HCT116 (cell line): ENCODE measurements at regions not wholly inside any gene's neighbourhood (a gene's known extent, or its start where the extent isn't known, plus 50 kb on each side); places are given as distances from the start of the nearest gene placed in this dataset.

ENCODE experiments used
- ATAC-seq: fragments of 200-7000 bp; cut with Tn5 transposase; 2 replicates; pipeline ENCODE4 v1.9.1; 2020; ENCODE audit warnings: mild to moderate bottlenecking, moderate library complexity
- BruUV-seq: library from RNA; stranded (reverse); fragments of 400-500 nt; replicated peaks from 2 replicates; lab custom pipeline; 2021; lab: Mats Ljungman, UMichigan
- CTCF ChIA-PET: fragments of 300-600 bp; sonication (Branson Sonifier 250); formaldehyde crosslinking; loops from one replicate; lab custom pipeline; 2021; ENCODE audit warnings: antibody characterized with exemption; lab: Charles Lee
- POLR2A ChIA-PET: fragments of 300-600, 350-600 bp; sonication (Branson Sonifier 250); formaldehyde crosslinking; loops from one replicate; lab custom pipeline; 2021; ENCODE audit warnings: antibody characterized with exemption; lab: Charles Lee
- RAD21 ChIA-PET, 2 experiments: fragments of 300-600 bp; sonication (Branson Sonifier 250); formaldehyde crosslinking; loops; one replicate each; lab custom pipeline; 2023; ENCODE audit warnings: low total read pairs in 2 of 2; ENCODE audit not compliant: uncharacterized antibody in 2 of 2, unreplicated experiment in 2 of 2, low non-redundant PET in 1 of 2; lab: Charles Lee
- DNase-seq: peaks from one replicate; pipeline ENCODE4 v3.0.0-alpha.2; 2010; ENCODE audit warnings: low read depth, low spot score
- H2AFZ ChIP-seq: fragments of 200-600 bp; shearing (Covaris generic), sonication (generic); 2 replicates; pipeline ENCODE4 v1.6.1; 2017; ENCODE audit warnings: low read depth, mixed run types, mixed read lengths, antibody characterized with exemption, low read length; ENCODE audit not compliant: poor library complexity, severe bottlenecking
- H3K27ac ChIP-seq: 2 replicates; pipeline ENCODE4 v1.5.1; 2012; ENCODE audit warnings: low read depth, low read length
- H3K27me3 ChIP-seq: fragments of 200-600 bp; sonication (generic); 2 replicates; pipeline ENCODE4 v1.6.1; 2016; ENCODE audit warnings: mixed run types, low read length, mixed read lengths; ENCODE audit not compliant: insufficient read depth
- H3K36me3 ChIP-seq, 2 experiments: fragments of 200-500 bp in 1 of 2; fragments of 200-600 bp in 1 of 2; sonication (Bioruptor generic) in 1 of 2; sonication (generic) in 1 of 2; 2 replicates each; pipeline versions ENCODE4 v1.5.1 to v1.6.1; 2014 to 2016; ENCODE audit warnings: low read length in 2 of 2, inconsistent platforms in 1 of 2, mixed read lengths in 1 of 2, mixed run types in 1 of 2; ENCODE audit not compliant: insufficient read depth in 2 of 2, control insufficient read depth in 1 of 2
- H3K4me1 ChIP-seq, 2 experiments: fragments of 200-600 bp in 1 of 2; sonication (generic) in 1 of 2; 2 replicates each; pipeline versions ENCODE4 v1.5.1 to v1.6.1; 2012 to 2017; ENCODE audit warnings: low read length in 2 of 2, inconsistent platforms in 1 of 2, mild to moderate bottlenecking in 1 of 2, mixed read lengths in 1 of 2, mixed run types in 1 of 2, moderate library complexity in 1 of 2; ENCODE audit not compliant: insufficient read depth in 2 of 2, control insufficient read depth in 1 of 2
- H3K4me2 ChIP-seq: fragments of 200-600 bp; sonication (generic); 2 replicates; pipeline ENCODE4 v1.6.1; 2017; ENCODE audit warnings: mixed run types, low read length, mixed read lengths
- H3K4me3 ChIP-seq, 2 experiments: fragments of 200-600 bp in 1 of 2; sonication (generic) in 1 of 2; replicated peaks in 1 of 2; 2 replicates each; pipeline ENCODE4 v1.5.1; 2011 to 2016; ENCODE audit warnings: low read length in 2 of 2, control low read depth in 1 of 2, low read depth in 1 of 2, mild to moderate bottlenecking in 1 of 2, mixed read lengths in 1 of 2, mixed run types in 1 of 2
- H3K79me2 ChIP-seq: fragments of 200-600 bp; sonication (generic); 2 replicates; pipeline ENCODE4 v1.6.1; 2017; ENCODE audit warnings: mild to moderate bottlenecking, mixed run types, low read length, moderate library complexity, mixed read lengths; ENCODE audit not compliant: insufficient read depth
- H3K9ac ChIP-seq: fragments of 200-600 bp; sonication (generic); 2 replicates; pipeline ENCODE4 v1.6.1; 2016; ENCODE audit warnings: low read length, mixed read lengths
- H3K9me2 ChIP-seq: fragments of 200-600 bp; sonication (generic), shearing (Covaris generic); 2 replicates; pipeline ENCODE4 v1.6.1; 2017; ENCODE audit warnings: mixed run types, mild to moderate bottlenecking, moderate library complexity; ENCODE audit not compliant: insufficient read depth
- H3K9me3 ChIP-seq, 2 experiments: fragments of 200-500 bp in 1 of 2; fragments of 200-600 bp in 1 of 2; sonication (Bioruptor generic) in 1 of 2; sonication (generic) in 1 of 2; 2 replicates each; pipeline ENCODE4 v1.6.1; 2014 to 2017; ENCODE audit warnings: low read length in 2 of 2, mixed read lengths in 2 of 2, inconsistent platforms in 1 of 2, low read depth in 1 of 2, mild to moderate bottlenecking in 1 of 2, mixed run types in 1 of 2, moderate library complexity in 1 of 2; ENCODE audit not compliant: control insufficient read depth in 1 of 2, insufficient read depth in 1 of 2
- H4K20me1 ChIP-seq: fragments of 200-600 bp; sonication (generic), shearing (Covaris generic); 2 replicates; pipeline ENCODE4 v1.6.1; 2017; ENCODE audit warnings: mixed run types, mild to moderate bottlenecking, moderate library complexity; ENCODE audit not compliant: insufficient read depth
- EZH2 ChIP-seq: fragments of 200-600 bp; sonication (generic); IDR thresholded peaks from 2 replicates; pipeline ENCODE4 v1.6.1; 2017; ENCODE audit warnings: antibody characterized with exemption, mixed run types
- EZH2phosphoT487 ChIP-seq: fragments of 200-600 bp; IDR thresholded peaks from 2 replicates; pipeline ENCODE4 v1.6.1; 2018; ENCODE audit warnings: antibody characterized with exemption, borderline replicate concordance
- POLR2AphosphoS5 ChIP-seq: IDR thresholded peaks from 2 replicates; pipeline ENCODE4 v1.6.1; 2011; ENCODE audit warnings: mild to moderate bottlenecking, low read depth, low read length, moderate library complexity
- TCF7L2 ChIP-seq: IDR thresholded peaks from 2 replicates; pipeline ENCODE4 v1.7.0; 2011; ENCODE audit warnings: borderline replicate concordance, inconsistent platforms; ENCODE audit not compliant: insufficient read depth, insufficient read length; ENCODE audit errors: extremely low read depth
- ZNF274 ChIP-seq: fragments of 200-500 bp; sonication (Bioruptor generic); IDR thresholded peaks from 2 replicates; pipeline ENCODE4 v1.6.1; 2014; ENCODE audit warnings: mild to moderate bottlenecking, low read depth, low read length, inconsistent platforms
- intact Hi-C: fragments of 100-400 bp; cut with micrococcal nuclease; formaldehyde crosslinking; loops from 2 replicates; pipeline ENCODE4 v1.10.0; 2022
- TF ChIP-seq, protein P1 (sequence below): IDR thresholded peaks from 2 replicates; pipeline ENCODE4 v1.6.1; 2012; ENCODE audit warnings: low read depth
- TF ChIP-seq, protein P2 (sequence below), 3 experiments: fragments of 200-600 bp in 1 of 3; sonication (generic) in 1 of 3; IDR thresholded peaks in 2 of 3; conservative IDR thresholded peaks in 1 of 3; 2 replicates each; pipeline ENCODE4 v1.5.1; 2012 to 2017; ENCODE audit warnings: low read depth in 2 of 3, low read length in 2 of 3, antibody characterized with exemption in 1 of 3, borderline replicate concordance in 1 of 3, control low read depth in 1 of 3, mild to moderate bottlenecking in 1 of 3, mixed read lengths in 1 of 3, mixed run types in 1 of 3, moderate library complexity in 1 of 3; ENCODE audit not compliant: insufficient read depth in 1 of 3

DNA sequence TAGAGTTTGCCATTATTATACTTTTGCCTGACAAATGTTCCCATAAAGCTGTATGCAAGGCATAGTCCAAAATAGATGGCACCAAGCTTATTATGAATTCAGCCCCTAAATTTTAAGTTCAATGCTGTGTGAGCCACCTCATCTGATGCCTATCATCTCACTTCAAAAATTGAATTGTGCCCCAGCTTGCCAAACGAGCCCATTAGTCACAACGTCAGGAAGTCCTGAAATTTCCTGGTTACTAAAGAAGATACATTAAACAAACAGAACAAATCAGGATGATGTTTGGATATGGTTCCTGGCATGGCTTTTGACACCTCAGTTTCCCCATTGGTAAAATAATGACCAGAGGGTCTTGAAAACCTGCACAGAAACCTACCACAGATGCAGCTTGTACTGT is 147.5 kb upstream of the SOX21 start:
- H3K27ac ChIP-seq: no peak overlapping the region
- no peaks in the 10 kb centered on the region for H3K79me2 ChIP-seq
- no peaks in the 10 kb centered on the region for H3K36me3 ChIP-seq
- H3K4me3 ChIP-seq: no peak overlapping the region
- no peaks in the 10 kb centered on the region for H4K20me1 ChIP-seq
- ChIA-PET RAD21 (no interaction called here), CTCF (no interaction called here), POLR2A (no interaction called here)
- intact Hi-C loops: no loop called here
- DNase-seq (no peak), ATAC-seq (no peak)
- no TSS peak for BruUV-seq
- no peak overlapping the region for H3K9ac ChIP-seq
- no peak overlapping the region for H3K4me2 ChIP-seq
- TF ChIP-seq EZH2 (no peak), POLR2AphosphoS5 (no peak)
- peaks cover 67% of the 10 kb centered on the region for H3K27me3 ChIP-seq
- H2AFZ ChIP-seq: no peak overlapping the region
- H3K9me3 ChIP-seq: no peaks in the 10 kb centered on the region
- H3K4me1 ChIP-seq: no peaks in the 10 kb centered on the region
- no peaks in the 10 kb centered on the region for H3K9me2 ChIP-seq

DNA sequence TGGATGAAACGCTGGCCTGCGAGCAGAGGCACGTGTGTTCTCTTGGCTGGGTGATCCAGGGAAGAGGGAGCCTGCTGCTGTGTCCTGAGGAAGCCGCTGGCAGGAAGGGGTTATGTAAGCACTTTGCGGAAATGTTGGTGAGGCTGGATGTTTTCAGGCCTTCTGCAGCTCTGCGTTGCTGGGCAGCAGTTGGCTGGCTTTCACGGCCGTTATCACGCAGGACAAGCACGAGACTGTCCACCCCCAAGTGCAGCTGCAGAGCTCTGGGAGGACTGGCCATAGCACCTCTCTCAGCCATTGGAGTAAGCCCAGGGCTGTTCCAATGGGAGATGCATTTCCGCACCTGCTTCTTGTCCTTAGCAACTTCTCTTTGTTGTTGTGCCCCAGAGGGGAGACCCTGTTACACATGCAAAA is 146.9 kb upstream of the SOX21 start:
- Histone ChIP-seq H3K9me2 (no peaks in the 10 kb centered on the region), H4K20me1 (no peaks in the 10 kb centered on the region), H3K27me3 (peaks cover 66% of the 10 kb centered on the region), H3K4me2 (no peak overlapping the region), H3K9ac (no peak overlapping the region), H3K4me1 (no peaks in the 10 kb centered on the region), H3K79me2 (no peaks in the 10 kb centered on the region), H3K27ac (no peak overlapping the region), H3K4me3 (no peak overlapping the region), H2AFZ (no peak overlapping the region), H3K36me3 (no peaks in the 10 kb centered on the region), H3K9me3 (no peaks in the 10 kb centered on the region)
- ChIA-PET CTCF (no interaction called here), RAD21 (no interaction called here), POLR2A (no interaction called here)
- intact Hi-C loops: no loop called here
- no peak for TF ChIP-seq TCF7L2
- TF ChIP-seq ZNF274: no peak
- TF ChIP-seq, protein P1, sequence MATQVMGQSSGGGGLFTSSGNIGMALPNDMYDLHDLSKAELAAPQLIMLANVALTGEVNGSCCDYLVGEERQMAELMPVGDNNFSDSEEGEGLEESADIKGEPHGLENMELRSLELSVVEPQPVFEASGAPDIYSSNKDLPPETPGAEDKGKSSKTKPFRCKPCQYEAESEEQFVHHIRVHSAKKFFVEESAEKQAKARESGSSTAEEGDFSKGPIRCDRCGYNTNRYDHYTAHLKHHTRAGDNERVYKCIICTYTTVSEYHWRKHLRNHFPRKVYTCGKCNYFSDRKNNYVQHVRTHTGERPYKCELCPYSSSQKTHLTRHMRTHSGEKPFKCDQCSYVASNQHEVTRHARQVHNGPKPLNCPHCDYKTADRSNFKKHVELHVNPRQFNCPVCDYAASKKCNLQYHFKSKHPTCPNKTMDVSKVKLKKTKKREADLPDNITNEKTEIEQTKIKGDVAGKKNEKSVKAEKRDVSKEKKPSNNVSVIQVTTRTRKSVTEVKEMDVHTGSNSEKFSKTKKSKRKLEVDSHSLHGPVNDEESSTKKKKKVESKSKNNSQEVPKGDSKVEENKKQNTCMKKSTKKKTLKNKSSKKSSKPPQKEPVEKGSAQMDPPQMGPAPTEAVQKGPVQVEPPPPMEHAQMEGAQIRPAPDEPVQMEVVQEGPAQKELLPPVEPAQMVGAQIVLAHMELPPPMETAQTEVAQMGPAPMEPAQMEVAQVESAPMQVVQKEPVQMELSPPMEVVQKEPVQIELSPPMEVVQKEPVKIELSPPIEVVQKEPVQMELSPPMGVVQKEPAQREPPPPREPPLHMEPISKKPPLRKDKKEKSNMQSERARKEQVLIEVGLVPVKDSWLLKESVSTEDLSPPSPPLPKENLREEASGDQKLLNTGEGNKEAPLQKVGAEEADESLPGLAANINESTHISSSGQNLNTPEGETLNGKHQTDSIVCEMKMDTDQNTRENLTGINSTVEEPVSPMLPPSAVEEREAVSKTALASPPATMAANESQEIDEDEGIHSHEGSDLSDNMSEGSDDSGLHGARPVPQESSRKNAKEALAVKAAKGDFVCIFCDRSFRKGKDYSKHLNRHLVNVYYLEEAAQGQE: no peak
- TF ChIP-seq EZH2phosphoT487: no peak
- TF ChIP-seq, protein P2, sequence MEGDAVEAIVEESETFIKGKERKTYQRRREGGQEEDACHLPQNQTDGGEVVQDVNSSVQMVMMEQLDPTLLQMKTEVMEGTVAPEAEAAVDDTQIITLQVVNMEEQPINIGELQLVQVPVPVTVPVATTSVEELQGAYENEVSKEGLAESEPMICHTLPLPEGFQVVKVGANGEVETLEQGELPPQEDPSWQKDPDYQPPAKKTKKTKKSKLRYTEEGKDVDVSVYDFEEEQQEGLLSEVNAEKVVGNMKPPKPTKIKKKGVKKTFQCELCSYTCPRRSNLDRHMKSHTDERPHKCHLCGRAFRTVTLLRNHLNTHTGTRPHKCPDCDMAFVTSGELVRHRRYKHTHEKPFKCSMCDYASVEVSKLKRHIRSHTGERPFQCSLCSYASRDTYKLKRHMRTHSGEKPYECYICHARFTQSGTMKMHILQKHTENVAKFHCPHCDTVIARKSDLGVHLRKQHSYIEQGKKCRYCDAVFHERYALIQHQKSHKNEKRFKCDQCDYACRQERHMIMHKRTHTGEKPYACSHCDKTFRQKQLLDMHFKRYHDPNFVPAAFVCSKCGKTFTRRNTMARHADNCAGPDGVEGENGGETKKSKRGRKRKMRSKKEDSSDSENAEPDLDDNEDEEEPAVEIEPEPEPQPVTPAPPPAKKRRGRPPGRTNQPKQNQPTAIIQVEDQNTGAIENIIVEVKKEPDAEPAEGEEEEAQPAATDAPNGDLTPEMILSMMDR (IDR thresholded peaks at IDR 0.05 in 2 of 3, conservative IDR thresholded peaks at IDR 0.05 in 1 of 3; ENCODE audit: borderline replicate concordance in 1 of 3, insufficient read depth in 1 of 3, low read depth in 2 of 3, low read length in 2 of 3): no peak
- BruUV-seq: no TSS peak
- no peak for DNase-seq
- no peak for ATAC-seq
